ENCODE measurements at regions not wholly inside any gene's neighbourhood (a gene's known extent, or its start where the extent isn't known, plus 50 kb on each side); places are given as distances from the start of the nearest gene placed in this dataset.

DNA sequence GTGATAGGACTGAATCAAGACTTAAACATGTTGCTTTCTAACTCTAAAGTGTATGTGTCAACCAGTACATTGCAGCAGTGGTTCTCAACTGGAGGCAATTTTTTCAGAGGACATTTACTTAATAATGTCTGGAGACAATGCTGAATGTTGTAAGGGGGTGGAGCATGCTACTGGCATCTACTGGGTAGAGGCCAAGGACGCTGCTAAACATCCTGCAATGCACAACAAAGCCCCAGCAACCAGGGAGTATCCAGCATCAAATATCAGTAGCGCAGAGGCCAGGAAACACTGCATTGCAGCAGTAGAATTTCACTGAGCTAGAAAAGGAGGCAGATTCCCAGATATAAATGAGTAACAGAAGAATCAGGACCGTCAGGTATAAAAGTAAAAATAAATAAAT lies 79.8 kb upstream of the GRM7 start:
- Histone ChIP-seq H3K4me1 (ENCODE audit: control insufficient read depth, insufficient read depth, low read length) (no peaks in the 10 kb centered on the region), H3K4me3 (ENCODE audit: low read length) (no peak overlapping the region), H3K27me3 (ENCODE audit: control insufficient read depth, insufficient read depth) (no peaks in the 10 kb centered on the region), H3K27ac (ENCODE audit: low read length) (no peak overlapping the region), H3K9me3 (ENCODE audit: control insufficient read depth, low read length) (no peaks in the 10 kb centered on the region)
- ATAC-seq (no peak), DNase-seq (no peak)
- intact Hi-C loops (cut with DNase I) = no loop called here
- 59% methylated on average over 3 of the region's 3 CpGs for WGBS

DNA sequence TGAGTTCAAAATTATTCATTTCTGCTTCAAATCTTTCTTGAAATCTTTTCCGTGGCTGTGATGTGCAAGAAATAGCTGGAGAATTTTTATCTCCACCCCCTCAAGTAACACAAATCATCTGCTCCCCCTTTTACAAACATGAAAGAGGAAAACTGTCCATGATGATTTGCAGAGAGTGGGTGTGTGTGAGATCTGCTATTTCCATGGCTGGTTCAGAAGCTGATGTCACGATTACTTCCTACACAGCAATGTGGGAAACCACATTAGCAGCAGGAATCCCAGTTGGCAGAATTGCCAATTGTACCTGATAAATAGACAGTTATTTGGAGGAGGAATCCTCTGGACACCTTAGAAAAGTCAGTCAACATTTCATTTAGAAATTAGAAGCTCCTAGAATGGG lies 75.2 kb upstream of the GRM7 start:
- WGBS = 23% methylated on average over 2 of the region's 2 CpGs
- Histone ChIP-seq H3K4me3 (ENCODE audit: low read length) (no peak overlapping the region), H3K9me3 (ENCODE audit: control insufficient read depth, low read length) (no peaks in the 10 kb centered on the region), H3K27me3 (ENCODE audit: control insufficient read depth, insufficient read depth) (no peaks in the 10 kb centered on the region), H3K27ac (ENCODE audit: low read length) (no peak overlapping the region), H3K4me1 (ENCODE audit: control insufficient read depth, insufficient read depth, low read length) (no peaks in the 10 kb centered on the region)
- ATAC-seq (no peak), DNase-seq (no peak)
- intact Hi-C loops (cut with DNase I) = no loop called here

DNA sequence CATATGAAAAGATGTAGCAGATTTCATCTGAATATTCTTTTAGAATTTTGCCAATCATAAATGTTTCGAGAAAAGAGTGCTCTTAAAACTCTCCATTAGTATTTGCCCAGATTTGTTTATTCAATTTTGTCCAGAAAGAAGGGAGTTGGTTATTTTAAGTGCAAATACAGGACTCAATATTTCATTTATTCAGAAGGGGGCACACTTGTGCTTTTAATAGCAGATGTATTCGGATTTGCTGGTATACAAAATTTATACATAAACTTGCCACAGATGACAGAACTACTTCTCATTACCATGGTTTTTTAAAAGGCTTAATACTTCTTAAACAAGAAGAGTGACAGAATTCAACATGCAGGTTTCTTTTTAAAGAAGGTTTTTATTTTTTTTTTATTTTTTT lies 69.8 kb upstream of the GRM7 start:
- no peaks in the 10 kb centered on the region for H3K4me1 ChIP-seq (ENCODE audit: control insufficient read depth, insufficient read depth, low read length)

DNA sequence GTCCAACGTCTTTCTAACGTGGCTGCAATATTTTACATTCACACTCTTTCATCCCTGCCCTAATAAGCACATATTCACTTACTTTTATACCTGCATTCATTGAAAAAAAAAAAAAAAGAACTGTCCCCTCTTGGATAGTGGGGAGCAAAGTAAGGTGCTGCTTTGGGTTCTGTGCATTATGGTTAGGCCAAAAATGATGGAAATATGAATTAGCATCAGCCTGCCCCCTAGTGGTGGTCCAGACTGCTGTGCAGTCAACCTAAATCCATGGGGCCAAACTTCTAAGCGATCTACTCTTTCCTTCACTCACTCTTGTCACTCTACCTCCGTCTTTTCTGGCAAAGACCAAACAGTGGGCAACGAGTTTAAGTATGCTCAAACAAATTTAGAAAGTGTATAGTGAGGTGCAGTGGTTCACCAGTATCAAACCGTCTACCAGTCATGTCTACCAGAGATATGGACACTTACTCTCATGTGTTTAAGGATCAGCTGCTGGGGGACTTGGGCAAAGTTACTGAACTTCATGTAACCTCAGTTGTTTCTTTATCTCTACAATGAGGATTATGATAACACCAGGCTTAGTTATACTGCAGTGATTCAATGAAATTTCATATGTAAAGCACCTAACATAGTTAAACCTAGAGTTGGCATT lies 61.5 kb upstream of the GRM7 start:
- no peaks in the 10 kb centered on the region for H3K4me1 ChIP-seq (ENCODE audit: control insufficient read depth, insufficient read depth, low read length)
- DNase-seq (peak in 2 of 3 donors; percentile 19 to 53), ATAC-seq (peak in 1 of 2 donors; percentile 41)
- H3K27ac ChIP-seq (ENCODE audit: low read length) = no peak overlapping the region
- 60% methylated on average over 6 of the region's 6 CpGs for WGBS
- H3K4me3 ChIP-seq (ENCODE audit: low read length) = no peak overlapping the region
- H3K9me3 ChIP-seq (ENCODE audit: control insufficient read depth, low read length) = no peaks in the 10 kb centered on the region
- no peaks in the 10 kb centered on the region for H3K27me3 ChIP-seq (ENCODE audit: control insufficient read depth, insufficient read depth)
- intact Hi-C loops (cut with DNase I) = loop anchor here in 1 of 4 donors (5.0 kb wide), 1 partner anchor 407 kb away; no protein-coding TSS in a partner anchor

More for the DNA sequence above, 69.8 kb upstream of the GRM7 start:
- ATAC-seq = no peak
- no peaks in the 10 kb centered on the region for H3K9me3 ChIP-seq (ENCODE audit: control insufficient read depth, low read length)
- 32% methylated on average over 2 of the region's 2 CpGs for WGBS
- no peak for DNase-seq
- intact Hi-C loops (cut with DNase I) = no loop called here
- H3K4me3 ChIP-seq (ENCODE audit: low read length) = no peak overlapping the region
- H3K27ac ChIP-seq (ENCODE audit: low read length) = no peak overlapping the region
- H3K27me3 ChIP-seq (ENCODE audit: control insufficient read depth, insufficient read depth) = no peaks in the 10 kb centered on the region

DNA sequence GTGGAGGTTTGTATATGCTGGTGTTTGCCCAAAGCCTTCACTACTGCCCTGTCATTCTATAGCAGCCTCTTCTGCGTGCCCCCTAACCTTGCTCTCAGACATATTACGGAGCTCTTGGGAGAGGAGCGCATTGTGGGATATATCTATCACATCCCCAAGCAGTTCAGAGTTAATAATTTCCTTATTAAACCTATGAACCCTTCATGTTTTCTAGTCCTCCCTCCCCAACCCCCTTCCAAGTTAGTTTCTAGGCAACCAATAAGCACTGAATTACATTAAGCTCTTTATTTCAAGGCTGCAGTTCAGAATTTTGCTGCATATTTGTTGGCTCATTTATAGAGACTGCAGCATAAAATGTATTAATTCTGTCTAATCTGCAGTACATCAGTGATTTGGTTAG lies 57.3 kb upstream of the GRM7 start:
- no peak overlapping the region for H3K27ac ChIP-seq (ENCODE audit: low read length)
- 89% methylated on average over 3 of the region's 3 CpGs for WGBS
- H3K9me3 ChIP-seq (ENCODE audit: control insufficient read depth, low read length) = no peaks in the 10 kb centered on the region
- intact Hi-C loops (cut with DNase I) = no loop called here
- DNase-seq (no peak), ATAC-seq (no peak)
- H3K27me3 ChIP-seq (ENCODE audit: control insufficient read depth, insufficient read depth) = no peaks in the 10 kb centered on the region
- no peaks in the 10 kb centered on the region for H3K4me1 ChIP-seq (ENCODE audit: control insufficient read depth, insufficient read depth, low read length)
- no peak overlapping the region for H3K4me3 ChIP-seq (ENCODE audit: low read length)

DNA sequence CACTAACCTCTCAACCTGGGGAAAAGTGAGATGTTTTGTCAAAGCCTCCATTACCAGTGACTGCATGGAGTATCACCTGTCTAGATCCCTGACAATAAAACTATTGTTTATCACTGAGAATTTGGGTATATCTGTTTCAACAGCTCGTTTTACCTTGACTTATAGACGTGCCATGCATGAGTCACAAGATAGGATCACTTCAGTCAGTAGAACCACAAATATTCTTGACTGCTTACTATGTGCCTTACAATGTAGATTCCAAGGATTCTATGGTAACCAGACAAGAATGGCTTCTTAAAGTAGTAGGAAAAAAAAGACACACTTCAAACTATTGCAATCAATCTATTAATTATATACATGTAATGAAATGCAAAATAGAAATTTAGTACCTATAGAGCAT lies 55.7 kb upstream of the GRM7 start:
- H3K27me3 ChIP-seq (ENCODE audit: control insufficient read depth, insufficient read depth) = no peaks in the 10 kb centered on the region
- intact Hi-C loops (cut with DNase I) = no loop called here
- H3K9me3 ChIP-seq (ENCODE audit: control insufficient read depth, low read length) = no peaks in the 10 kb centered on the region
- H3K4me3 ChIP-seq (ENCODE audit: low read length) = no peak overlapping the region
- 53% methylated on average over 2 of the region's 2 CpGs for WGBS
- H3K27ac ChIP-seq (ENCODE audit: low read length) = no peak overlapping the region
- H3K4me1 ChIP-seq (ENCODE audit: control insufficient read depth, insufficient read depth, low read length) = peaks cover 2% of the 10 kb centered on the region
- ATAC-seq = no peak
- no peak for DNase-seq

DNA sequence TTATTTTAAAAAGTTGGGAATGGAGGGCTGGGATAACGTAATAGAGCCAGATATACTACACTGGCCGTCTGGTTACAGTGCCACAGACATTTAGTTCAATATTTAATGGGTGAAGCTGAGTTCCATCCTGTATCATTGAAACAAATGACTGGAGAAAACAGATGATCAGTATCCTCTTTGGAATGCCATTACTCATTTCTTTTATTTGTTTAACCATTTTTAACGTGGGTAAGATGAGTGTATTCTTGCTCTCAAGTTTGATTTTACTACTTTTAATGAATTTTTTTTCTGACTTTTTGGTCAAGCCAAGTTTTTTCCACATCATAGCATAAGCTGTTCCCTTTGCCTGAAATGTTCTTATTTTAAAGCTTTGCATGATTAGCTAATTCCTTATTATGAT lies 53.9 kb upstream of the GRM7 start:
- WGBS = 74% methylated on average over 3 of the region's 3 CpGs
- Histone ChIP-seq H3K27me3 (ENCODE audit: control insufficient read depth, insufficient read depth) (no peaks in the 10 kb centered on the region), H3K9me3 (ENCODE audit: control insufficient read depth, low read length) (no peaks in the 10 kb centered on the region), H3K27ac (ENCODE audit: low read length) (no peak overlapping the region), H3K4me1 (ENCODE audit: control insufficient read depth, insufficient read depth, low read length) (peaks cover 2% of the 10 kb centered on the region), H3K4me3 (ENCODE audit: low read length) (no peak overlapping the region)
- ATAC-seq (no peak), DNase-seq (no peak)
- intact Hi-C loops (cut with DNase I) = no loop called here

DNA sequence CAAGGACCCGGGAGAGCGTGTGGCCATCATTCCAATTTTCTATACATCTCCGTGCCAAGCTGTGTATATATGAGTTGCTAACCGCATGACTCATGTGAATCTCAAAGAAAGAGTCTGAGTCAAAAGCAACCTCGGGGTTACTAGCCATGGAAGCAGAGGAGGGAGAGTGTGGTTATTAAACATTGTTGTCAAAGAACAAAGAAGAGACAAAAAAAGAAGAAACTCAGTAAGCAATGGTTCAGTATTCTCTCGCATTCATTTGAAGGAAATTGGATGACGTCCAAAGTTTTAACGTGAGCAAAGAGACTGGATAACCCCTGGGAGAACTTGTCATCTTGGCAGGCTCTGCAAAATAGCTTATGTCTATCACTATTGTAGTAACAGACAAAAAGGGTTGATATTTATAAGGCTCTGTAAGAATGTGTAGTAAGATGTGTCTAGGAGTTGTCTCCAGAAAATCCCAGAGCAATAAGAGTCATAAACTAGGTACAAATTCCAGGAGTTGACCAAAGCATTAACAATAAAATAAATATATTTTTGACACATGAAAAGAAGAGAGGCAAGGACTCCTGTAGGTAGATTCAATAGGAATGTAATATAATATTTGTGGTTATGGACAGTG lies 52.8 kb upstream of the GRM7 start:
- H3K9me3 ChIP-seq (ENCODE audit: control insufficient read depth, low read length) = no peaks in the 10 kb centered on the region
- intact Hi-C loops (cut with DNase I) = no loop called here
- peaks cover 2% of the 10 kb centered on the region for H3K4me1 ChIP-seq (ENCODE audit: control insufficient read depth, insufficient read depth, low read length)
- WGBS = 54% methylated on average over 8 of the region's 8 CpGs
- ATAC-seq (no peak), DNase-seq (no peak)
- H3K27me3 ChIP-seq (ENCODE audit: control insufficient read depth, insufficient read depth) = no peaks in the 10 kb centered on the region
- no peak overlapping the region for H3K27ac ChIP-seq (ENCODE audit: low read length)
- no peak overlapping the region for H3K4me3 ChIP-seq (ENCODE audit: low read length)

DNA sequence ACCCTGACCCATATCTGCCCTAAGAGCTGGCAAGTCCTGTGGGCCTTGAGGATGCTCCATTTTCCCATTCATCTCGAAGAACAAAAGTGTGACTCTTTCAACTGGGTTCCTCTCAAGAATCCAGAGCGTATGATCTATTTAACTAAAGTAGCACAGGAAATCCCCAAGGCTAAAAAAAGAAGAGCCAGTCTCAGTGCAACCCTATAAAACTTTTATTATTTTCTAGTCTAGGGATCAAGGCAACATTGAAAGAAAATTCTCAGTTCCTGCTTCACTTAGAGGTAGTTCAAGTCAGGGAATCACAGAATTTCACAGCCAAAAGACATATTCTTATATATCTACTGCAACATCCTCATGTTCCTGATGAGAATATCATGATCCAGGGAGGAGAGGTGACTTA lies 51.6 kb upstream of the GRM7 start:
- WGBS = 58% methylated on average over 2 of the region's 2 CpGs
- DNase-seq = no peak
- intact Hi-C loops (cut with DNase I) = no loop called here
- Histone ChIP-seq H3K4me3 (ENCODE audit: low read length) (no peak overlapping the region), H3K9me3 (ENCODE audit: control insufficient read depth, low read length) (no peaks in the 10 kb centered on the region), H3K27ac (ENCODE audit: low read length) (no peak overlapping the region), H3K27me3 (ENCODE audit: control insufficient read depth, insufficient read depth) (no peaks in the 10 kb centered on the region), H3K4me1 (ENCODE audit: control insufficient read depth, insufficient read depth, low read length) (peaks cover 2% of the 10 kb centered on the region)
- no peak for ATAC-seq

All from right cardiac atrium (tissue), 5 donors.